ENCODE measurements at regions not wholly inside any gene's neighbourhood (a gene's known extent, or its start where the extent isn't known, plus 50 kb on each side); places are given as distances from the start of the nearest gene placed in this dataset.
A peak's percentile ranks its signal among the peaks of the same experiment; 100 is the strongest.

DNA sequence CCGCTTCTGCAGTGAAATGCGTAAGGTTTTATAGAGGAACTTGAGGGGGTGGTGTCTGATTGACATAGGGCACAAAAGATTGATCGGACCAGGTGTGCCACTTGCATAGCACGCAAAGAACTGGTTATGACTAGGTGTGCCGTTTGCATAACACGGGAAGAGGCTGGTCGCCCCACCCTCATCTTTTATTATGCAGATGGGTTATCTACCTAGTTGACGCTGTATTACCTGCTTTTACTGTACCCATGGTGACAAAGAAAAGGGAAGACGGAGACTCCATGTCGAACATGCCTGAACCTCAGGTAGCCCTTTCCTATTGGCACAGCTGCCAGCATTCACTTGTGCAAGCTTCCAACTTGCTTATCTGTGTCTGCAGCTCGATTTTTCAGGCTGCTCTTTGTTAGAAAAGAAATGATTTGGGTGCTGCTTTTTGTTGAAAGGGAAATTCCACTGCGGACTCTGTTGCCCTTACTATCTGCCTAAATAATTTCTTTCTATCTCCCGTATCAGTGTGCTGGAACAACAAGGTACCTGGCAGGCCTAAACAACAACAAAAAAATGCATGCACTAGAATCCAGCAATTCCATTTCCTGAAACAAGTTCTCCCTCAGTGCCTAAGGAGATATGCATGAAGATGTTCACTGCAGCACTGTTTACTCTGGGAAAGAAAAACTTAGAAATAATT lies 194.4 kb upstream of the KAZN start:
- Histone ChIP-seq H2BK5ac (ENCODE audit: low read length) (no peak overlapping the region), H3K79me1 (ENCODE audit: low read depth, low read length) (no peaks in the 10 kb centered on the region), H4K91ac (ENCODE audit: low read depth, low read length, poor library complexity) (no peak overlapping the region), H3K14ac (ENCODE audit: low read length) (no peak overlapping the region), H3K36me3 (replicated peaks in 1 of 2; ENCODE audit: control insufficient read depth in 2 of 2, insufficient read depth in 2 of 2, low read length in 2 of 2) (no peaks in the 10 kb centered on the region), H3K27ac (replicated peaks; ENCODE audit: low read length) (no peak overlapping the region), H3K9me3 (replicated peaks in 1 of 2; ENCODE audit: control insufficient read depth in 2 of 2, insufficient read depth in 1 of 2, low read depth in 1 of 2, low read length in 2 of 2) (peaks cover 2 to 18% of the 10 kb centered on the region in 2 donors), H3K4me2 (ENCODE audit: insufficient read depth, low read length, poor library complexity, severe bottlenecking) (no peak overlapping the region), H4K8ac (ENCODE audit: low read depth, low read length) (no peak overlapping the region), H2BK15ac (ENCODE audit: low read length) (no peak overlapping the region), H3K23ac (ENCODE audit: low read depth, low read length, poor library complexity) (no peak overlapping the region), H3K4me3 (ENCODE audit: low read length in 2 of 2) (no peak overlapping the region), H3K18ac (ENCODE audit: low read length) (no peak overlapping the region), H2BK12ac (ENCODE audit: low read length) (no peak overlapping the region), H2BK120ac (ENCODE audit: low read depth, low read length) (no peak overlapping the region), H2AFZ (ENCODE audit: low read length) (no peak overlapping the region), H3K27me3 (ENCODE audit: control insufficient read depth in 3 of 3, insufficient read depth in 3 of 3, low read depth in 1 of 3, low read length in 3 of 3) (no peaks in the 10 kb centered on the region), H3K4me1 (ENCODE audit: control insufficient read depth in 2 of 2, insufficient read depth in 1 of 2, low read depth in 1 of 2, low read length in 2 of 2) (peaks cover 0 to 25% of the 10 kb centered on the region in 2 donors), H3K9ac (ENCODE audit: low read depth, low read length, poor library complexity) (no peak overlapping the region), H3K4ac (ENCODE audit: low read length) (no peak overlapping the region), H2AK5ac (ENCODE audit: low read depth, low read length) (no peak overlapping the region)
- no peak for DNase-seq (ENCODE audit: low spot score)
- WGBS, 2 donors (ENCODE audit: extremely low coverage in 2 of 2, insufficient read length in 2 of 2, insufficient replicate concordance in 1 of 2): no CpG with 5 or more reads among the region's 13 CpGs

- no peak overlapping the region for H2BK15ac ChIP-seq (ENCODE audit: low read length)
- WGBS, 2 donors (ENCODE audit: extremely low coverage in 2 of 2, insufficient read length in 2 of 2, insufficient replicate concordance in 1 of 2): no CpG with 5 or more reads among the region's 1 CpG
- H4K8ac ChIP-seq (ENCODE audit: low read depth, low read length): no peak overlapping the region
- H2AFZ ChIP-seq (ENCODE audit: low read length): no peak overlapping the region
- no peak overlapping the region for H3K4ac ChIP-seq (ENCODE audit: low read length)
- H3K79me1 ChIP-seq (ENCODE audit: low read depth, low read length): no peaks in the 10 kb centered on the region
- H2BK12ac ChIP-seq (ENCODE audit: low read length): no peak overlapping the region
- H3K4me2 ChIP-seq (ENCODE audit: insufficient read depth, low read length, poor library complexity, severe bottlenecking): no peak overlapping the region
- H3K36me3 ChIP-seq (replicated peaks in 1 of 2; ENCODE audit: control insufficient read depth in 2 of 2, insufficient read depth in 2 of 2, low read length in 2 of 2): no peaks in the 10 kb centered on the region
- H3K4me3 ChIP-seq (ENCODE audit: low read length in 2 of 2): peak overlapping the region in 1 of 2 donors; percentile 28
- no peak overlapping the region for H4K91ac ChIP-seq (ENCODE audit: low read depth, low read length, poor library complexity)
- DNase-seq (ENCODE audit: low spot score): no peak
- no peak overlapping the region for H2BK120ac ChIP-seq (ENCODE audit: low read depth, low read length)
- H3K14ac ChIP-seq (ENCODE audit: low read length): no peak overlapping the region
- peaks cover 0 to 25% of the 10 kb centered on the region in 2 donors for H3K4me1 ChIP-seq (ENCODE audit: control insufficient read depth in 2 of 2, insufficient read depth in 1 of 2, low read depth in 1 of 2, low read length in 2 of 2)
- H3K18ac ChIP-seq (ENCODE audit: low read length): no peak overlapping the region
- peaks cover 2 to 18% of the 10 kb centered on the region in 2 donors for H3K9me3 ChIP-seq (replicated peaks in 1 of 2; ENCODE audit: control insufficient read depth in 2 of 2, insufficient read depth in 1 of 2, low read depth in 1 of 2, low read length in 2 of 2)
- no peak overlapping the region for H3K23ac ChIP-seq (ENCODE audit: low read depth, low read length, poor library complexity)
- no peak overlapping the region for H2BK5ac ChIP-seq (ENCODE audit: low read length)
- no peak overlapping the region for H3K27ac ChIP-seq (replicated peaks; ENCODE audit: low read length)
- no peaks in the 10 kb centered on the region for H3K27me3 ChIP-seq (ENCODE audit: control insufficient read depth in 3 of 3, insufficient read depth in 3 of 3, low read depth in 1 of 3, low read length in 3 of 3)
- H3K9ac ChIP-seq (ENCODE audit: low read depth, low read length, poor library complexity): no peak overlapping the region
- no peak overlapping the region for H2AK5ac ChIP-seq (ENCODE audit: low read depth, low read length)
These were observed 193.6 kb upstream of the KAZN start for GRCh38 chr1:14404862-14405301.

GRCh38 chr1:14412235-14412634 lies 186.2 kb upstream of the KAZN start:
- Histone ChIP-seq H4K91ac (ENCODE audit: low read depth, low read length, poor library complexity) (no peak overlapping the region), H3K23ac (ENCODE audit: low read depth, low read length, poor library complexity) (no peak overlapping the region), H3K9me3 (replicated peaks in 1 of 2; ENCODE audit: control insufficient read depth in 2 of 2, insufficient read depth in 1 of 2, low read depth in 1 of 2, low read length in 2 of 2) (peaks cover 0 to 2% of the 10 kb centered on the region in 2 donors), H2BK15ac (ENCODE audit: low read length) (no peak overlapping the region), H2AFZ (ENCODE audit: low read length) (no peak overlapping the region), H3K27me3 (ENCODE audit: control insufficient read depth in 3 of 3, insufficient read depth in 3 of 3, low read depth in 1 of 3, low read length in 3 of 3) (no peaks in the 10 kb centered on the region), H3K18ac (ENCODE audit: low read length) (no peak overlapping the region), H3K4me3 (ENCODE audit: low read length in 2 of 2) (no peak overlapping the region), H2AK5ac (ENCODE audit: low read depth, low read length) (no peak overlapping the region), H3K4me2 (ENCODE audit: insufficient read depth, low read length, poor library complexity, severe bottlenecking) (no peak overlapping the region), H3K36me3 (replicated peaks in 1 of 2; ENCODE audit: control insufficient read depth in 2 of 2, insufficient read depth in 2 of 2, low read length in 2 of 2) (no peaks in the 10 kb centered on the region), H3K27ac (replicated peaks; ENCODE audit: low read length) (no peak overlapping the region), H2BK5ac (ENCODE audit: low read length) (no peak overlapping the region), H3K9ac (ENCODE audit: low read depth, low read length, poor library complexity) (no peak overlapping the region), H3K14ac (ENCODE audit: low read length) (no peak overlapping the region), H3K79me1 (ENCODE audit: low read depth, low read length) (no peaks in the 10 kb centered on the region), H2BK120ac (ENCODE audit: low read depth, low read length) (no peak overlapping the region), H2BK12ac (ENCODE audit: low read length) (no peak overlapping the region), H3K4me1 (ENCODE audit: control insufficient read depth in 2 of 2, insufficient read depth in 1 of 2, low read depth in 1 of 2, low read length in 2 of 2) (peaks cover 0 to 6% of the 10 kb centered on the region in 2 donors), H4K8ac (ENCODE audit: low read depth, low read length) (no peak overlapping the region), H3K4ac (ENCODE audit: low read length) (no peak overlapping the region)
- no peak for DNase-seq (ENCODE audit: low spot score)

DNA sequence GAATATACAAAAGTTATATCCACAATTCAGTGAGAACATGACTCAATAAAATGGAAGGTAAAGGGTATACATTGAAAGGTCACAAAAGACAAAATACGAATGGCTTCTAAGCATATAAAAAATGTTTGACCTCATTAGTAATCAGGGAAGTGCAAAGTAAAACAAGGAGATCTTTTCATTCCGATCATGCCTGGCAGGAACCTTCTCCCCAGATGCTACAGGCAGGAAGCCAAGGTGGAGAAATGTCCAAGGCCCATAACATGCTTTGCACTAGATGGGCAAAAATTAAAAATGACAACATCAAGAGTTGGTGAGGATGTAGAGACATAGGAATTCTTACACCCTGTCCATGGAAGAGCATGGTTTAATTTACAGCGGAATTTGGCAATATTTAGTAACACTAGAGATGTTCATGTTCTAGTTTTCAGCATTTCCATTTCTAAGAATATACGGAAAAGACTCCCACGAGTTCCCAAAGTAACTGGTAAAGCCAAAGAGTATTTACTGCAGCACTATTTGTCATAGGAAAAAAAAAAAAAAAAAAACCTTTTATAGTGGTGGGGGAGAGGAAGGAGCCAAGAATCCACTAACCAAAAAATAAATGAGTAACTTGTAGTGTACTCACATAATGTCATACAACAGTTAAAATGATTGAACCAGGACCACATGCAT lies 184.5 kb upstream of the KAZN start:
- DNase-seq (ENCODE audit: low spot score): no peak
- no peak overlapping the region for H2BK15ac ChIP-seq (ENCODE audit: low read length)
- no peak overlapping the region for H2AK5ac ChIP-seq (ENCODE audit: low read depth, low read length)
- H3K4me2 ChIP-seq (ENCODE audit: insufficient read depth, low read length, poor library complexity, severe bottlenecking): no peak overlapping the region
- H3K9ac ChIP-seq (ENCODE audit: low read depth, low read length, poor library complexity): no peak overlapping the region
- WGBS, 2 donors (ENCODE audit: extremely low coverage in 2 of 2, insufficient read length in 2 of 2, insufficient replicate concordance in 1 of 2): no CpG with 5 or more reads among the region's 5 CpGs
- H3K9me3 ChIP-seq (replicated peaks in 1 of 2; ENCODE audit: control insufficient read depth in 2 of 2, insufficient read depth in 1 of 2, low read depth in 1 of 2, low read length in 2 of 2): no peaks in the 10 kb centered on the region
- no peak overlapping the region for H3K23ac ChIP-seq (ENCODE audit: low read depth, low read length, poor library complexity)
- no peak overlapping the region for H3K14ac ChIP-seq (ENCODE audit: low read length)
- no peaks in the 10 kb centered on the region for H3K79me1 ChIP-seq (ENCODE audit: low read depth, low read length)
- H3K4me3 ChIP-seq (ENCODE audit: low read length in 2 of 2): no peak overlapping the region
- H3K36me3 ChIP-seq (replicated peaks in 1 of 2; ENCODE audit: control insufficient read depth in 2 of 2, insufficient read depth in 2 of 2, low read length in 2 of 2): no peaks in the 10 kb centered on the region
- no peak overlapping the region for H4K8ac ChIP-seq (ENCODE audit: low read depth, low read length)
- no peak overlapping the region for H2AFZ ChIP-seq (ENCODE audit: low read length)
- no peak overlapping the region for H4K91ac ChIP-seq (ENCODE audit: low read depth, low read length, poor library complexity)
- H3K27ac ChIP-seq (replicated peaks; ENCODE audit: low read length): no peak overlapping the region
- H2BK12ac ChIP-seq (ENCODE audit: low read length): no peak overlapping the region
- H3K4ac ChIP-seq (ENCODE audit: low read length): no peak overlapping the region
- H3K4me1 ChIP-seq (ENCODE audit: control insufficient read depth in 2 of 2, insufficient read depth in 1 of 2, low read depth in 1 of 2, low read length in 2 of 2): peaks cover 0 to 5% of the 10 kb centered on the region in 2 donors
- no peak overlapping the region for H3K18ac ChIP-seq (ENCODE audit: low read length)
- H2BK120ac ChIP-seq (ENCODE audit: low read depth, low read length): no peak overlapping the region
- no peaks in the 10 kb centered on the region for H3K27me3 ChIP-seq (ENCODE audit: control insufficient read depth in 3 of 3, insufficient read depth in 3 of 3, low read depth in 1 of 3, low read length in 3 of 3)
- no peak overlapping the region for H2BK5ac ChIP-seq (ENCODE audit: low read length)
